ENCODE measurements at regions not wholly inside any gene's neighbourhood (a gene's known extent, or its start where the extent isn't known, plus 50 kb on each side); places are given as distances from the start of the nearest gene placed in this dataset.

GRCh38 chr13:83557845-83558244 is 324.4 kb downstream of the SLITRK1 start:
- no peak overlapping the region for H3K9ac ChIP-seq (ENCODE audit: low read depth in 1 of 2, low read length in 2 of 2)
- H3K27me3 ChIP-seq (ENCODE audit: control insufficient read depth in 2 of 2, insufficient read depth in 2 of 2, low read length in 2 of 2), result no peaks in the 10 kb centered on the region
- no peak overlapping the region for H3K4me3 ChIP-seq (ENCODE audit: low read length in 2 of 2)
- H3K9me3 ChIP-seq (ENCODE audit: control insufficient read depth in 2 of 2, low read length in 2 of 2), result no peaks in the 10 kb centered on the region
- no peaks in the 10 kb centered on the region for H3K36me3 ChIP-seq (ENCODE audit: control insufficient read depth in 2 of 2, insufficient read depth in 2 of 2, low read length in 2 of 2)
- no peak overlapping the region for H3K27ac ChIP-seq (ENCODE audit: low read depth in 2 of 2, low read length in 2 of 2)
- H3K4me1 ChIP-seq (ENCODE audit: control insufficient read depth in 2 of 2, insufficient read depth in 2 of 2, low read length in 2 of 2), result no peaks in the 10 kb centered on the region

GRCh38 chr13:83549671-83550070 is 332.6 kb downstream of the SLITRK1 start:
- Histone ChIP-seq H3K9ac (ENCODE audit: low read depth in 1 of 2, low read length in 2 of 2) (no peak overlapping the region), H3K27ac (ENCODE audit: low read depth in 2 of 2, low read length in 2 of 2) (no peak overlapping the region), H3K4me1 (ENCODE audit: control insufficient read depth in 2 of 2, insufficient read depth in 2 of 2, low read length in 2 of 2) (no peaks in the 10 kb centered on the region), H3K4me3 (ENCODE audit: low read length in 2 of 2) (no peak overlapping the region), H3K9me3 (ENCODE audit: control insufficient read depth in 2 of 2, low read length in 2 of 2) (no peaks in the 10 kb centered on the region), H3K27me3 (ENCODE audit: control insufficient read depth in 2 of 2, insufficient read depth in 2 of 2, low read length in 2 of 2) (no peaks in the 10 kb centered on the region), H3K36me3 (ENCODE audit: control insufficient read depth in 2 of 2, insufficient read depth in 2 of 2, low read length in 2 of 2) (no peaks in the 10 kb centered on the region)

DNA sequence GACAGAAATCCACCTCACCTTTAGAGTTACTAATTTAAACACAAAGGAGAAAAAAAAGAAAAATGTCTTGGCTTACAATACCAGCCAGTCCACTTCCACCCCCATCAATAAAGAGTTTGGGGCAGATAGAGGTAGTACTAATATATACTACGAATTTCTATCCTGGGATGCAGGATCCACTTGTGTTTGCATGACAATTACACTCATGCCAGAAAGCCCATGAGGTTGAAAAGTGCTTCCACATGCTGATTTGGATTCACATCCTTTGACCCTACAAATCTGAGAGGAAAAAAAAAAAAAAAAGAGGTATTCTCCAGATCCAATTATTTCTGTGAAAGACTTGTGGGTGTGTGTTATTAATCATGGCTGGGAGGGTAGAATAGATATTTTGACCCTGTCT is 335.2 kb downstream of the SLITRK1 start:
- no peaks in the 10 kb centered on the region for H3K9me3 ChIP-seq (ENCODE audit: control insufficient read depth in 2 of 2, low read length in 2 of 2)
- no peak overlapping the region for H3K4me3 ChIP-seq (ENCODE audit: low read length in 2 of 2)
- H3K27ac ChIP-seq (ENCODE audit: low read depth in 2 of 2, low read length in 2 of 2), result no peak overlapping the region
- H3K27me3 ChIP-seq (ENCODE audit: control insufficient read depth in 2 of 2, insufficient read depth in 2 of 2, low read length in 2 of 2), result no peaks in the 10 kb centered on the region
- H3K9ac ChIP-seq (ENCODE audit: low read depth in 1 of 2, low read length in 2 of 2), result no peak overlapping the region
- H3K36me3 ChIP-seq (ENCODE audit: control insufficient read depth in 2 of 2, insufficient read depth in 2 of 2, low read length in 2 of 2), result no peaks in the 10 kb centered on the region
- H3K4me1 ChIP-seq (ENCODE audit: control insufficient read depth in 2 of 2, insufficient read depth in 2 of 2, low read length in 2 of 2), result no peaks in the 10 kb centered on the region

DNA sequence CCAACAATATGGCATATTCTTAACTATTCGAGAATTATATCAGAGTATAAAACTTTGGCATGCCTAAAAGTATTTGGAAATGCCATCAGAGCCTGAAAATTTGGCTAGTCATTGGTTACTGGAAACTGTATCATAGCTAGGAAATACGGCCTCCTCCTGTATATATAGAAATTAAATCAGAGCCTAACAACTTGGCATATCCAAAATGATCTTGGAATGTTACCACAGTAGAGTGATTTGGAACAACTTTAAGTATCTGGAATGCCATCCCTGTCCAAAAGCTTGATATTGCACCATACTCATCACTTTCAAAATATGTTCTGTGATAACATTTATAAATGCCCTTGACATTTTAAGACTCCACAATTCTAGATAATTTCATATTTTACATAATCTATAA is 335.8 kb downstream of the SLITRK1 start:
- no peaks in the 10 kb centered on the region for H3K4me1 ChIP-seq (ENCODE audit: control insufficient read depth in 2 of 2, insufficient read depth in 2 of 2, low read length in 2 of 2)
- H3K36me3 ChIP-seq (ENCODE audit: control insufficient read depth in 2 of 2, insufficient read depth in 2 of 2, low read length in 2 of 2), result no peaks in the 10 kb centered on the region
- no peak overlapping the region for H3K27ac ChIP-seq (ENCODE audit: low read depth in 2 of 2, low read length in 2 of 2)
- H3K4me3 ChIP-seq (ENCODE audit: low read length in 2 of 2), result no peak overlapping the region
- no peaks in the 10 kb centered on the region for H3K9me3 ChIP-seq (ENCODE audit: control insufficient read depth in 2 of 2, low read length in 2 of 2)
- H3K9ac ChIP-seq (ENCODE audit: low read depth in 1 of 2, low read length in 2 of 2), result no peak overlapping the region
- no peaks in the 10 kb centered on the region for H3K27me3 ChIP-seq (ENCODE audit: control insufficient read depth in 2 of 2, insufficient read depth in 2 of 2, low read length in 2 of 2)

DNA sequence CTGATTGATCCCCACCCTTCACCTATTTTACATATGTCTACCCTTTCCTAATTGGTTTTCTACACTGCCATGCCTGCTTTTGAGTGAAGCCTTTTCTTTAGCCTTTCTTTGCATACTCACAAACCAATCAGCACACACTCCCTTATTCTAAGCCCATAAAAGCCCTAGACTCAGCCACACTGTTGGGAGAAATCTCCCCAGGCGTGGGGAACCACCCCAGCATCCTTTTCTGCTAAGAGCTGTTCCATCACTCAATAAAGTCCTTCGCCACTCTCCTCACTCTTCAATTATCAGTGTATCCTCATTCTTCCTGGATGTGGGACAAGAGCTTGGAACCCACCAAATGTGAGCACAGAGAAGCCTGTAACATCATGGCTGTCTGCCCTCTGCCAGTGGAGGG is 343.6 kb downstream of the SLITRK1 start:
- Histone ChIP-seq H3K4me1 (ENCODE audit: control insufficient read depth in 2 of 2, insufficient read depth in 2 of 2, low read length in 2 of 2) (no peaks in the 10 kb centered on the region), H3K4me3 (ENCODE audit: low read length in 2 of 2) (no peak overlapping the region), H3K9ac (ENCODE audit: low read depth in 1 of 2, low read length in 2 of 2) (no peak overlapping the region), H3K36me3 (ENCODE audit: control insufficient read depth in 2 of 2, insufficient read depth in 2 of 2, low read length in 2 of 2) (no peaks in the 10 kb centered on the region), H3K27ac (ENCODE audit: low read depth in 2 of 2, low read length in 2 of 2) (no peak overlapping the region), H3K9me3 (ENCODE audit: control insufficient read depth in 2 of 2, low read length in 2 of 2) (peaks cover 0 to 2% of the 10 kb centered on the region in 2 donors), H3K27me3 (ENCODE audit: control insufficient read depth in 2 of 2, insufficient read depth in 2 of 2, low read length in 2 of 2) (no peaks in the 10 kb centered on the region)

DNA sequence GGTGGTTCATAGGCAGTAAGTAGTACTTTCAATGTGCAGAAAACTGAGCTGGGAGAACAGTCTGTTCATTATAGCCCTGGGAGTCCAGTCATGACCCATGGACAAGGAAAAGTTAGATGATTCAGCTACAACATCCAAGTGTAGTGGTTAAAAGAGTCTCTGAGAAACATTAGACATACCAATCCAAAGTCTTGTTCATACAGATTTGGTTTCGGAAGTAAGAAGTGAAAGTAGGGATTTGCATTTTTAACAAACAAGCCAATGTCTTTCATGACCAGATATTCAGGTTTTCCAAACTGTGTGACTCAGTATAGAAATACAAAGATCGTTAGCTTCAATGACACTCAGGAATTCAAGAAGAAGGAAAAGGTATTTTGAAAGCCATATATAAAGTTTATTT is 345.3 kb downstream of the SLITRK1 start:
- no peak overlapping the region for H3K4me3 ChIP-seq (ENCODE audit: low read length in 2 of 2)
- no peak overlapping the region for H3K27ac ChIP-seq (ENCODE audit: low read depth in 2 of 2, low read length in 2 of 2)
- no peaks in the 10 kb centered on the region for H3K4me1 ChIP-seq (ENCODE audit: control insufficient read depth in 2 of 2, insufficient read depth in 2 of 2, low read length in 2 of 2)
- peaks cover 2 to 3% of the 10 kb centered on the region in 2 donors for H3K9me3 ChIP-seq (ENCODE audit: control insufficient read depth in 2 of 2, low read length in 2 of 2)
- H3K36me3 ChIP-seq (ENCODE audit: control insufficient read depth in 2 of 2, insufficient read depth in 2 of 2, low read length in 2 of 2), result no peaks in the 10 kb centered on the region
- no peaks in the 10 kb centered on the region for H3K27me3 ChIP-seq (ENCODE audit: control insufficient read depth in 2 of 2, insufficient read depth in 2 of 2, low read length in 2 of 2)
- H3K9ac ChIP-seq (ENCODE audit: low read depth in 1 of 2, low read length in 2 of 2), result no peak overlapping the region

GRCh38 chr13:83536153-83536552 is 346.1 kb downstream of the SLITRK1 start:
- Histone ChIP-seq H3K27me3 (ENCODE audit: control insufficient read depth in 2 of 2, insufficient read depth in 2 of 2, low read length in 2 of 2) (no peaks in the 10 kb centered on the region), H3K4me3 (ENCODE audit: low read length in 2 of 2) (no peak overlapping the region), H3K9ac (ENCODE audit: low read depth in 1 of 2, low read length in 2 of 2) (no peak overlapping the region), H3K27ac (ENCODE audit: low read depth in 2 of 2, low read length in 2 of 2) (no peak overlapping the region), H3K36me3 (ENCODE audit: control insufficient read depth in 2 of 2, insufficient read depth in 2 of 2, low read length in 2 of 2) (no peaks in the 10 kb centered on the region), H3K4me1 (ENCODE audit: control insufficient read depth in 2 of 2, insufficient read depth in 2 of 2, low read length in 2 of 2) (no peaks in the 10 kb centered on the region), H3K9me3 (ENCODE audit: control insufficient read depth in 2 of 2, low read length in 2 of 2) (peaks cover 2 to 3% of the 10 kb centered on the region in 2 donors)

- no peaks in the 10 kb centered on the region for H3K27me3 ChIP-seq (ENCODE audit: control insufficient read depth in 2 of 2, insufficient read depth in 2 of 2, low read length in 2 of 2)
- no peak overlapping the region for H3K27ac ChIP-seq (ENCODE audit: low read depth in 2 of 2, low read length in 2 of 2)
- no peaks in the 10 kb centered on the region for H3K36me3 ChIP-seq (ENCODE audit: control insufficient read depth in 2 of 2, insufficient read depth in 2 of 2, low read length in 2 of 2)
- no peak overlapping the region for H3K9ac ChIP-seq (ENCODE audit: low read depth in 1 of 2, low read length in 2 of 2)
- no peak overlapping the region for H3K4me3 ChIP-seq (ENCODE audit: low read length in 2 of 2)
- no peaks in the 10 kb centered on the region for H3K4me1 ChIP-seq (ENCODE audit: control insufficient read depth in 2 of 2, insufficient read depth in 2 of 2, low read length in 2 of 2)
- peaks cover 0 to 3% of the 10 kb centered on the region in 2 donors for H3K9me3 ChIP-seq (ENCODE audit: control insufficient read depth in 2 of 2, low read length in 2 of 2)
Observed at GRCh38 chr13:83532809-83533208, 349.5 kb downstream of the SLITRK1 start.

DNA sequence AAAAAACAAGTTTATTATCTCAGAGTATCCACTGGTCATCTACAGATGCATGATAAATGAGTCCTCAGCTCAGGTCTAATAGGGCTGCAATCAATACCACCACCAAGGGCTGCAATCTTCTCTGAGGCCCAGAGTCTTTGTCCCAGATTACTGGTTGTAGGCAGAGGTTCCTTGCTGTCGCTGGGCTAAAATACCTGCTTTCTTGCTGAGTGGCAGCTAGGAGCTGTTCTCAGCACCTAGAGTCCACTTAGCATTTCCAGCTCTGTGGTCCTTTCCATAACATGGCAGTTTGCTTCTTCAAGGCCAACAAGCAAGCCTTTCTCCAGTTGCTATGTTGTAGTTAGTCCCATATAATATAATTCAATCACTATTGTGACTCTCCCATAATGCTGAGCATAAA is 351.3 kb downstream of the SLITRK1 start:
- no peaks in the 10 kb centered on the region for H3K4me1 ChIP-seq (ENCODE audit: control insufficient read depth in 2 of 2, insufficient read depth in 2 of 2, low read length in 2 of 2)
- H3K27ac ChIP-seq (ENCODE audit: low read depth in 2 of 2, low read length in 2 of 2), result no peak overlapping the region
- H3K9ac ChIP-seq (ENCODE audit: low read depth in 1 of 2, low read length in 2 of 2), result no peak overlapping the region
- H3K4me3 ChIP-seq (ENCODE audit: low read length in 2 of 2), result no peak overlapping the region
- no peaks in the 10 kb centered on the region for H3K27me3 ChIP-seq (ENCODE audit: control insufficient read depth in 2 of 2, insufficient read depth in 2 of 2, low read length in 2 of 2)
- no peaks in the 10 kb centered on the region for H3K36me3 ChIP-seq (ENCODE audit: control insufficient read depth in 2 of 2, insufficient read depth in 2 of 2, low read length in 2 of 2)
- H3K9me3 ChIP-seq (ENCODE audit: control insufficient read depth in 2 of 2, low read length in 2 of 2), result peaks cover 0 to 3% of the 10 kb centered on the region in 2 donors

DNA sequence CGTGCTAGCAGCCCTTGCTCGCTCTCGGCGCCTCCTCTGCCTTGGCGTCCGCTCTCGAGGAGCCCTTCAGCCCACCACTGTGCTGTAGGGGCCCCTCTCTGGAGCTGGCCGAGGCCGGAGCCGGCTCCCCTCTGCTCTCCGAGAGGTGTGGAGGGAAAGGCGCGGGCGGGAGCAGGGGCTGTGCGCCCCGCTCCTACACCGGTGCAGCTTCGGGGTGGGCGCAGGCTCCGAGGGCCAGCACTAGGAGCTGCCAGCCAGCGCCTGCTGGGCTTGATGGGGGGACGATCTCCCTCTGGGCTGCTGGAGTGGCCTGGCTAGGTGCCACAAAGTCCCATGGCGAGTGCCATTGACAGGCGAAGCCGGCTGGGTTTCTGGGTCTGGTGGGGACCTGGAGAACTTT is 365.5 kb downstream of the SLITRK1 start:
- Histone ChIP-seq H3K9ac (ENCODE audit: low read depth in 1 of 2, low read length in 2 of 2) (no peak overlapping the region), H3K9me3 (ENCODE audit: control insufficient read depth in 2 of 2, low read length in 2 of 2) (peaks cover 0 to 7% of the 10 kb centered on the region in 2 donors), H3K4me3 (ENCODE audit: low read length in 2 of 2) (no peak overlapping the region), H3K27ac (ENCODE audit: low read depth in 2 of 2, low read length in 2 of 2) (no peak overlapping the region), H3K36me3 (ENCODE audit: control insufficient read depth in 2 of 2, insufficient read depth in 2 of 2, low read length in 2 of 2) (no peaks in the 10 kb centered on the region), H3K4me1 (ENCODE audit: control insufficient read depth in 2 of 2, insufficient read depth in 2 of 2, low read length in 2 of 2) (no peaks in the 10 kb centered on the region), H3K27me3 (ENCODE audit: control insufficient read depth in 2 of 2, insufficient read depth in 2 of 2, low read length in 2 of 2) (no peaks in the 10 kb centered on the region)

All from mucosa of rectum (tissue), 2 donors.